ENCODE measurements at regions not wholly inside any gene's neighbourhood (a gene's known extent, or its start where the extent isn't known, plus 50 kb on each side); places are given as distances from the start of the nearest gene placed in this dataset.

DNA sequence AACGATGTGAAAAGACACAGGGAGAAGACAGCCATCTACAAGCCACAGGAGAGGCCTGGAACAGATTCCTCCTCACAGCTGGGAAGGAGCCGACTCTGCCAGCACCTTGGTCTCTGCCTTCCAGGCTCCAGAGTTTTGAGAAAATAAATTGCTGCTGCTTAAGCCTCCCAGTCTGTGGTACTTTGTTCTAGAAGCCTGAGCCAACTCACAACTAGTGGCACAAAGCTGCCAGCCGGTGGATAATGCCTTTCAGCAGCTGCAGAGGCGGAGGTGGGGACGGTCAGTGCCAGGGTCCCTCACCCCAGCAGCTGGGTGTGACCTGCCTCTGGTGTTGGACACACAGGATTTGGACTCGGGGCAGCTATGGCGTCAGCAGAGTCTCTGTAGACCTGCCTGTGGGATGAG lies 255.4 kb upstream of the PITRM1 start:
- no peaks in the 10 kb centered on the region for H3K36me3 ChIP-seq
- no peaks in the 10 kb centered on the region for H3K27me3 ChIP-seq (ENCODE audit: insufficient read depth, low read depth, severe bottlenecking)
- H3K4me3 ChIP-seq (ENCODE audit: low read depth, low read length): no peak overlapping the region
- TF ChIP-seq, protein P1, sequence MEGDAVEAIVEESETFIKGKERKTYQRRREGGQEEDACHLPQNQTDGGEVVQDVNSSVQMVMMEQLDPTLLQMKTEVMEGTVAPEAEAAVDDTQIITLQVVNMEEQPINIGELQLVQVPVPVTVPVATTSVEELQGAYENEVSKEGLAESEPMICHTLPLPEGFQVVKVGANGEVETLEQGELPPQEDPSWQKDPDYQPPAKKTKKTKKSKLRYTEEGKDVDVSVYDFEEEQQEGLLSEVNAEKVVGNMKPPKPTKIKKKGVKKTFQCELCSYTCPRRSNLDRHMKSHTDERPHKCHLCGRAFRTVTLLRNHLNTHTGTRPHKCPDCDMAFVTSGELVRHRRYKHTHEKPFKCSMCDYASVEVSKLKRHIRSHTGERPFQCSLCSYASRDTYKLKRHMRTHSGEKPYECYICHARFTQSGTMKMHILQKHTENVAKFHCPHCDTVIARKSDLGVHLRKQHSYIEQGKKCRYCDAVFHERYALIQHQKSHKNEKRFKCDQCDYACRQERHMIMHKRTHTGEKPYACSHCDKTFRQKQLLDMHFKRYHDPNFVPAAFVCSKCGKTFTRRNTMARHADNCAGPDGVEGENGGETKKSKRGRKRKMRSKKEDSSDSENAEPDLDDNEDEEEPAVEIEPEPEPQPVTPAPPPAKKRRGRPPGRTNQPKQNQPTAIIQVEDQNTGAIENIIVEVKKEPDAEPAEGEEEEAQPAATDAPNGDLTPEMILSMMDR (IDR thresholded peaks at IDR 0.05; ENCODE audit: low read depth, low read length): no peak
- DNase-seq: no peak
- no peaks in the 10 kb centered on the region for H3K9me3 ChIP-seq (ENCODE audit: severe bottlenecking)
- no peak overlapping the region for H3K27ac ChIP-seq

DNA sequence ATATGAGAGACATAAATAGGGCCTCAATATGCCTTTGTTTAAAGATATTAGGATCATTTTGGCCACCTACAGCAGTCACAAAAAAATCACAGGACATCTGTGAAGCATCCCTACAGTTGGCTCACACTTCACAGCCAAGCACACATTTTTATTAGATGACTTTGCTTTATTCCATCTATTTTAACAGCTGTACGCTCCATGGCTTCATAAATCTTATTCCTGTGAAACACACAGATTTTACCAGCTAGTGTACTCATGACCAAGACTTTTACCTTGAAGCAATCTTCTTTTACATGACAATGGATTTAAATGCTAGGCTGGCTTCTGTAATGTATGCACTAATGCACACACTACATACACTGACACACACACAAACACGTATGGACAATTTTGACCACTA lies 254.8 kb upstream of the PITRM1 start:
- no peaks in the 10 kb centered on the region for H3K36me3 ChIP-seq
- TF ChIP-seq, protein P1 (IDR thresholded peaks at IDR 0.05; ENCODE audit: low read depth, low read length): no peak
- no peak for DNase-seq
- no peak overlapping the region for H3K27ac ChIP-seq
- H3K27me3 ChIP-seq (ENCODE audit: insufficient read depth, low read depth, severe bottlenecking): no peaks in the 10 kb centered on the region
- H3K4me3 ChIP-seq (ENCODE audit: low read depth, low read length): no peak overlapping the region
- no peaks in the 10 kb centered on the region for H3K9me3 ChIP-seq (ENCODE audit: severe bottlenecking)

DNA sequence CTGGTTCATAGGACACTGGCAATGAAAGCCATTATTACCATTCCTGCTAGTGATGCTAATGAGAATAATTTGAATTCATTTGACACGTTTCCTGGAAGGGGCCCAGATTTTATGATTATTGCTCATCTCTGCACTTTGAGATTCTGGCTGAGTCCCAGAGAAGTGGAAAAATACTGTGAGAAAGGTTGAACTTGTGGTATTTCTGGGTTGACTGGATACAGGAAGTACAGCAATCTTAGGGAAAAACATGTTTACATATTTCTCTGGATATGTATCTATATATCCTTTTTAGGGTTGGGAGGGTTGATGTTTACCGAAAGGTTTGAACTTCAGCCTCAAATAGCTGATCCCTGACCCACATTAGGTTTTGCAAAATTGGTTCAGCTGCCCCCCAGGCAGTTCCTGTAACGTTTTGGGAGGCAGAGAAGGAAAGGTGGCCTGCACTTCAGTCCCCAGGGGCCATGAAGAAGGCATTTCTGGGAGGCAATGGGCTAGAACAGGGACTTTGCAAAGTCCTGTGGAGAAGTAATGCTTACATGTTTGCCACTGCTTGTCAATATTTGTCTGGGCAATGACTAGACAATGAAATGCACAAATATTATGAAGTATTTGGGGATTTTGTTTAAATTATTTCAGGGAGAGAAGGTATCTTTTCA lies 253.7 kb upstream of the PITRM1 start:
- Histone ChIP-seq H3K27me3 (ENCODE audit: insufficient read depth, low read depth, severe bottlenecking) (no peaks in the 10 kb centered on the region), H3K36me3 (no peaks in the 10 kb centered on the region), H3K27ac (no peak overlapping the region), H3K4me3 (ENCODE audit: low read depth, low read length) (no peak overlapping the region), H3K9me3 (ENCODE audit: severe bottlenecking) (no peaks in the 10 kb centered on the region)
- no peak for DNase-seq
- TF ChIP-seq, protein P1 (IDR thresholded peaks at IDR 0.05; ENCODE audit: low read depth, low read length): no peak

DNA sequence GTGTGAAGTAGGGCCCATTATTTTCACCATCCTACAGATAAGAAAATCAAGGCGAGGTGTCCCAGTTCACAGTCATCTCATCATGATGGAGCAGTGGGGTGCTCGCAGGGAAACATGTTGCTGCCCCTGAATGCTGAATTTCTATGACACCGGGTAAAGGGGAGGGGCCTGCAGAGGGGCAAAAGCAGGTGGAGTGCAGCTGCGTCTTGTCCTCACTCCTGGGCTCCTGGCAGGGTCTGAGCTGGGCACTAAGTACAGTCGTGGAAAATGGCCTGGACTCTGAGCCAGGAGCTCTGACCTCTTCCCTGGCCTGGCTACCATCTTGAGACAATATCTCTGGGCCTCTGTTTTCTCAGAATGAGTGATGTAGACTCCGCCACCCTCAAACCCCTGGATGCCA lies 253.1 kb upstream of the PITRM1 start:
- TF ChIP-seq, protein P1 (IDR thresholded peaks at IDR 0.05; ENCODE audit: low read depth, low read length): no peak
- Histone ChIP-seq H3K9me3 (ENCODE audit: severe bottlenecking) (no peaks in the 10 kb centered on the region), H3K27me3 (ENCODE audit: insufficient read depth, low read depth, severe bottlenecking) (no peaks in the 10 kb centered on the region), H3K27ac (no peak overlapping the region), H3K4me3 (ENCODE audit: low read depth, low read length) (no peak overlapping the region), H3K36me3 (no peaks in the 10 kb centered on the region)
- no peak for DNase-seq

DNA sequence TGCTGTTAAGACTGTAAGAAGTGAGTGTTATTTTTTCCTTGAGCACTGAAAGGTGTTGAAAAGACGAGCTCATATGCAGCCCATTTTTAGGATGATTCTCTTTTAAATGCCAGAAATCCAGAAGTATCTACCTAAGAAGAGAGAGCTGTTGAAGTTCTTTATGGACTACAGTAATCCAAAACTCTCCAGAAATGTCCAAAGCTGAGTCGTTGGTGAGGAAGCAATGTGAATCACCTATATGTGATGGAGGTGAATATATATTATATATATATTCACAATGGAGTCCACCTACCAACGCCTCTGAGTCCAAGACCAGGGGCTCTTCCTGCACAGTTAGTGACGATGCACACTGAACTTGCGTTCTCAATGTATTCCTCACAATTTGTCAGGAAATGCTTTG lies 252.7 kb upstream of the PITRM1 start:
- TF ChIP-seq, protein P1 (IDR thresholded peaks at IDR 0.05; ENCODE audit: low read depth, low read length): no peak
- DNase-seq: no peak
- Histone ChIP-seq H3K4me3 (ENCODE audit: low read depth, low read length) (no peak overlapping the region), H3K27ac (no peak overlapping the region), H3K9me3 (ENCODE audit: severe bottlenecking) (no peaks in the 10 kb centered on the region), H3K27me3 (ENCODE audit: insufficient read depth, low read depth, severe bottlenecking) (no peaks in the 10 kb centered on the region), H3K36me3 (no peaks in the 10 kb centered on the region)

All from WERI-Rb-1 (cell line).